Activated CD8-positive, alpha-beta T cell treated with anti-CD3 and anti-CD28 coated beads for 36 hours (primary cell): ENCODE measurements at regions not wholly inside any gene's neighbourhood (a gene's known extent, or its start where the extent isn't known, plus 50 kb on each side); places are given as distances from the start of the nearest gene placed in this dataset.

ENCODE experiments used
- ATAC-seq: fragments of 200-7000 bp; cut with Tn5 transposase; one replicate; pipeline ENCODE4 v1.10.0; 2021; ENCODE audit warnings: mild to moderate bottlenecking, moderate library complexity
- CTCF ChIA-PET: fragments of 350-600 bp; sonication (Branson Sonifier 250); formaldehyde crosslinking; loops from one replicate; lab custom pipeline; 2021; ENCODE audit warnings: antibody characterized with exemption; lab: Charles Lee
- POLR2A ChIA-PET: fragments of 350-600 bp; sonication (Branson Sonifier 250); formaldehyde crosslinking; loops from one replicate; lab custom pipeline; 2021; ENCODE audit warnings: antibody characterized with exemption; lab: Charles Lee
- DNase-seq: peaks from one replicate; pipeline ENCODE4 v3.0.0-alpha.2; 2020
- H3K27ac Mint-ChIP-seq: one replicate; pipeline ENCODE4 v1.8.0; 2021; ENCODE audit warnings: mild to moderate bottlenecking, mixed read lengths
- H3K27me3 Mint-ChIP-seq: one replicate; pipeline ENCODE4 v1.8.0; 2021; ENCODE audit warnings: mixed read lengths
- H3K36me3 Mint-ChIP-seq: one replicate; pipeline ENCODE4 v1.8.0; 2021; ENCODE audit warnings: low read depth, mixed read lengths
- H3K4me1 Mint-ChIP-seq: one replicate; pipeline ENCODE4 v1.8.0; 2021; ENCODE audit warnings: low read depth, mixed read lengths
- H3K4me3 Mint-ChIP-seq: one replicate; pipeline ENCODE4 v1.8.0; 2021; ENCODE audit warnings: mild to moderate bottlenecking, moderate library complexity, mixed read lengths
- H3K9me3 Mint-ChIP-seq: one replicate; pipeline ENCODE4 v1.8.0; 2021; ENCODE audit warnings: mixed read lengths
- intact Hi-C: fragments of 100-400 bp; cut with micrococcal nuclease; formaldehyde crosslinking; loops from one replicate; pipeline ENCODE4 v1.10.0; 2022
- TF ChIP-seq, protein P1 (sequence below): fragments of 200-600 bp; IDR thresholded peaks from one replicate; pipeline ENCODE4 v1.8.0; 2022; ENCODE audit warnings: antibody characterized with exemption, mild to moderate bottlenecking

GRCh38 chrX:113973706-113974105 lies 610.2 kb upstream of the HTR2C start:
- DNase-seq = no peak
- H3K36me3 Mint-ChIP-seq = no peaks in the 10 kb centered on the region
- TF ChIP-seq, protein P1, sequence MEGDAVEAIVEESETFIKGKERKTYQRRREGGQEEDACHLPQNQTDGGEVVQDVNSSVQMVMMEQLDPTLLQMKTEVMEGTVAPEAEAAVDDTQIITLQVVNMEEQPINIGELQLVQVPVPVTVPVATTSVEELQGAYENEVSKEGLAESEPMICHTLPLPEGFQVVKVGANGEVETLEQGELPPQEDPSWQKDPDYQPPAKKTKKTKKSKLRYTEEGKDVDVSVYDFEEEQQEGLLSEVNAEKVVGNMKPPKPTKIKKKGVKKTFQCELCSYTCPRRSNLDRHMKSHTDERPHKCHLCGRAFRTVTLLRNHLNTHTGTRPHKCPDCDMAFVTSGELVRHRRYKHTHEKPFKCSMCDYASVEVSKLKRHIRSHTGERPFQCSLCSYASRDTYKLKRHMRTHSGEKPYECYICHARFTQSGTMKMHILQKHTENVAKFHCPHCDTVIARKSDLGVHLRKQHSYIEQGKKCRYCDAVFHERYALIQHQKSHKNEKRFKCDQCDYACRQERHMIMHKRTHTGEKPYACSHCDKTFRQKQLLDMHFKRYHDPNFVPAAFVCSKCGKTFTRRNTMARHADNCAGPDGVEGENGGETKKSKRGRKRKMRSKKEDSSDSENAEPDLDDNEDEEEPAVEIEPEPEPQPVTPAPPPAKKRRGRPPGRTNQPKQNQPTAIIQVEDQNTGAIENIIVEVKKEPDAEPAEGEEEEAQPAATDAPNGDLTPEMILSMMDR = no peak
- H3K4me1 Mint-ChIP-seq = no peaks in the 10 kb centered on the region
- ATAC-seq = no peak
- H3K27me3 Mint-ChIP-seq = no peaks in the 10 kb centered on the region
- intact Hi-C loops = no loop called here
- ChIA-PET CTCF (no interaction called here), POLR2A (no interaction called here)
- H3K27ac Mint-ChIP-seq = no peak overlapping the region
- H3K9me3 Mint-ChIP-seq = no peaks in the 10 kb centered on the region
- H3K4me3 Mint-ChIP-seq = no peak overlapping the region

- Mint-ChIP-seq H3K4me3 (no peak overlapping the region), H3K27ac (no peak overlapping the region)
These were observed 617.1 kb upstream of the HTR2C start for GRCh38 chrX:113966791-113967190.

GRCh38 chrX:113962343-113962742 lies 621.5 kb upstream of the HTR2C start:
- Mint-ChIP-seq H3K36me3 (no peaks in the 10 kb centered on the region), H3K9me3 (no peaks in the 10 kb centered on the region), H3K27ac (no peak overlapping the region), H3K4me1 (no peaks in the 10 kb centered on the region), H3K4me3 (no peak overlapping the region), H3K27me3 (no peaks in the 10 kb centered on the region)
- ATAC-seq (no peak), DNase-seq (no peak)
- ChIA-PET CTCF (no interaction called here), POLR2A (interaction anchor here (0.8 kb wide), 1 partner anchor 13 kb away, joined by 3 read pairs; no protein-coding TSS in a partner anchor)
- intact Hi-C loops = no loop called here
- TF ChIP-seq, protein P1 = no peak

More at GRCh38 chrX:113966791-113967190, 617.1 kb upstream of the HTR2C start:
- POLR2A ChIA-PET = interaction anchor here (0.6 kb wide), 1 partner anchor 162 kb away, joined by 3 read pairs; no protein-coding TSS in a partner anchor
- Mint-ChIP-seq H3K27me3 (no peaks in the 10 kb centered on the region), H3K36me3 (no peaks in the 10 kb centered on the region), H3K9me3 (no peaks in the 10 kb centered on the region), H3K4me1 (no peaks in the 10 kb centered on the region)
- ATAC-seq (no peak), DNase-seq (no peak)
- intact Hi-C loops = no loop called here
- TF ChIP-seq, protein P1 = no peak
- CTCF ChIA-PET = no interaction called here

GRCh38 chrX:113959912-113960626 lies 623.8 kb upstream of the HTR2C start:
- H3K27ac Mint-ChIP-seq = no peak overlapping the region
- ChIA-PET CTCF (no interaction called here), POLR2A (no interaction called here)
- H3K36me3 Mint-ChIP-seq = no peaks in the 10 kb centered on the region
- DNase-seq (no peak), ATAC-seq (no peak)
- no peaks in the 10 kb centered on the region for H3K9me3 Mint-ChIP-seq
- TF ChIP-seq, protein P1 = no peak
- H3K27me3 Mint-ChIP-seq = no peaks in the 10 kb centered on the region
- no peaks in the 10 kb centered on the region for H3K4me1 Mint-ChIP-seq
- no peak overlapping the region for H3K4me3 Mint-ChIP-seq
- intact Hi-C loops = no loop called here

- CTCF ChIA-PET = no interaction called here
- no peaks in the 10 kb centered on the region for H3K36me3 Mint-ChIP-seq
- intact Hi-C loops = no loop called here
- TF ChIP-seq, protein P1 = no peak
- H3K27me3 Mint-ChIP-seq = no peaks in the 10 kb centered on the region
- H3K4me3 Mint-ChIP-seq = no peak overlapping the region
- H3K4me1 Mint-ChIP-seq = no peaks in the 10 kb centered on the region
- H3K27ac Mint-ChIP-seq = no peak overlapping the region
- H3K9me3 Mint-ChIP-seq = no peaks in the 10 kb centered on the region
- DNase-seq = no peak
- POLR2A ChIA-PET = no interaction called here
- no peak for ATAC-seq
These were observed 627.0 kb upstream of the HTR2C start for GRCh38 chrX:113956936-113957335.
